ENCODE measurements at regions not wholly inside any gene's neighbourhood (a gene's known extent, or its start where the extent isn't known, plus 50 kb on each side); places are given as distances from the start of the nearest gene placed in this dataset.

GRCh38 chr10:31123946-31124345, 92.3 kb upstream of the ZNF438 start:
- TF ChIP-seq CTCF (conservative IDR thresholded peaks at IDR 0.05), result no peak
- no peak for TF ChIP-seq ZFX (IDR thresholded peaks at IDR 0.05)
